Loucy (cell line): ENCODE measurements at regions not wholly inside any gene's neighbourhood (a gene's known extent, or its start where the extent isn't known, plus 50 kb on each side); places are given as distances from the start of the nearest gene placed in this dataset.

Experiments
- H2AFZ ChIP-seq: fragments of 200-600 bp; sonication (generic); 2 replicates; pipeline ENCODE4 v1.6.0; 2016; ENCODE audit warnings: antibody characterized with exemption, mild to moderate bottlenecking, low read length, moderate library complexity
- H3F3A ChIP-seq: fragments of 200-600 bp; 2 replicates; pipeline ENCODE4 v1.6.0; 2016; ENCODE audit warnings: antibody characterized with exemption, low read depth, mild to moderate bottlenecking
- H3K27me3 ChIP-seq: fragments of 200-600 bp; sonication (generic); 2 replicates; pipeline ENCODE4 v1.6.1; 2014; ENCODE audit warnings: low read length, mild to moderate bottlenecking; ENCODE audit not compliant: insufficient read depth, poor library complexity, severe bottlenecking
- H3K36me3 ChIP-seq: fragments of 200-600 bp; sonication (generic); 2 replicates; pipeline ENCODE4 v1.6.1; 2016; ENCODE audit warnings: low read length; ENCODE audit not compliant: insufficient read depth
- H3K4me1 ChIP-seq: fragments of 200-600 bp; sonication (generic); 2 replicates; pipeline ENCODE4 v1.5.1; 2014; ENCODE audit warnings: low read length, mild to moderate bottlenecking; ENCODE audit not compliant: insufficient read depth, poor library complexity, severe bottlenecking
- H3K4me2 ChIP-seq: fragments of 200-600 bp; sonication (generic); 2 replicates; pipeline ENCODE4 v1.6.0; 2014; ENCODE audit warnings: antibody characterized with exemption, low read length, low read depth, mild to moderate bottlenecking; ENCODE audit not compliant: poor library complexity, severe bottlenecking
- H3K4me3 ChIP-seq: fragments of 200-600 bp; sonication (generic); 2 replicates; pipeline ENCODE4 v1.5.1; 2014; ENCODE audit warnings: low read length, mild to moderate bottlenecking, mixed read lengths; ENCODE audit not compliant: poor library complexity, severe bottlenecking
- H3K79me2 ChIP-seq: fragments of 200-600 bp; sonication (generic); 2 replicates; pipeline ENCODE4 v1.6.1; 2014; ENCODE audit warnings: low read length; ENCODE audit not compliant: insufficient read depth
- H3K9ac ChIP-seq: fragments of 200-600 bp; sonication (generic); 2 replicates; pipeline ENCODE4 v1.6.0; 2014; ENCODE audit warnings: mild to moderate bottlenecking, low read depth, low read length, moderate library complexity; ENCODE audit not compliant: poor library complexity, severe bottlenecking
- H3K9me2 ChIP-seq: fragments of 200-600 bp; sonication (generic); replicated peaks from 2 replicates; pipeline ENCODE4 v1.6.1; 2016; ENCODE audit warnings: low read depth, low read length, mixed read lengths
- H3K9me3 ChIP-seq: fragments of 200-600 bp; sonication (generic); 2 replicates; pipeline ENCODE4 v1.6.1; 2014; ENCODE audit warnings: mild to moderate bottlenecking, antibody characterized with exemption, low read length, low read depth; ENCODE audit not compliant: insufficient read depth
- H4K20me1 ChIP-seq: fragments of 200-600 bp; sonication (generic); 2 replicates; pipeline ENCODE4 v1.6.0; 2014; ENCODE audit warnings: antibody characterized with exemption, low read length, mild to moderate bottlenecking; ENCODE audit not compliant: insufficient read depth, poor library complexity, severe bottlenecking
- CTCF ChIP-seq: fragments of 200-600 bp; sonication (generic); conservative IDR thresholded peaks from 2 replicates; pipeline ENCODE4 v1.5.1; 2014; ENCODE audit warnings: mild to moderate bottlenecking, antibody characterized with exemption, low read length
- EZH2phosphoT487 ChIP-seq: fragments of 200-600 bp; IDR thresholded peaks from 2 replicates; pipeline ENCODE4 v1.6.1; 2018; ENCODE audit warnings: antibody characterized with exemption, mild to moderate bottlenecking, moderate library complexity, borderline replicate concordance

DNA sequence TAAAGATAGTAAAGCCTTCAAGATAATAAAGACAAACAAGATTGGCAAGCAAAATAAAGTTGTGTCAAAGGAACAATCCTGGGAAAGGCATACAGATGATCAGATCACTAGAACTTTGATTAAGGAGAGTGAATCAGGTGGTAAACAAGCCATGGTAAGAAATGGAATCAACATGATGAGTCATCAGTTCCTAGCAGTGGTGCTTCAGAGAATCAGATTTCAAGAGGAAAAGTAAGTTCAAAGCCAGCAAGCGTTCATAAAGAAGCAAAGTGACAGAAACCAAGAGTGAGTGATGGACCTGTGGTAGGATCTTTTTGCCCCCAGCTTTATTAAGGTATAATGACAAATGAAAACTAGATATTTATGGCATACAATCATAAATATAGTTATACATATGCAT, 340.4 kb downstream of the TPBG start:
- no peaks in the 10 kb centered on the region for H3K79me2 ChIP-seq
- no peak overlapping the region for H3K9ac ChIP-seq
- H3K4me2 ChIP-seq, result no peak overlapping the region
- H4K20me1 ChIP-seq, result no peaks in the 10 kb centered on the region
- no peaks in the 10 kb centered on the region for H3K9me2 ChIP-seq
- no peaks in the 10 kb centered on the region for H3K9me3 ChIP-seq
- no peak overlapping the region for H2AFZ ChIP-seq
- H3K36me3 ChIP-seq, result no peaks in the 10 kb centered on the region
- TF ChIP-seq EZH2phosphoT487, result no peak
- no peak for TF ChIP-seq CTCF
- no peaks in the 10 kb centered on the region for H3K4me1 ChIP-seq
- no peak overlapping the region for H3K4me3 ChIP-seq
- H3F3A ChIP-seq, result no peaks in the 10 kb centered on the region
- no peaks in the 10 kb centered on the region for H3K27me3 ChIP-seq

DNA sequence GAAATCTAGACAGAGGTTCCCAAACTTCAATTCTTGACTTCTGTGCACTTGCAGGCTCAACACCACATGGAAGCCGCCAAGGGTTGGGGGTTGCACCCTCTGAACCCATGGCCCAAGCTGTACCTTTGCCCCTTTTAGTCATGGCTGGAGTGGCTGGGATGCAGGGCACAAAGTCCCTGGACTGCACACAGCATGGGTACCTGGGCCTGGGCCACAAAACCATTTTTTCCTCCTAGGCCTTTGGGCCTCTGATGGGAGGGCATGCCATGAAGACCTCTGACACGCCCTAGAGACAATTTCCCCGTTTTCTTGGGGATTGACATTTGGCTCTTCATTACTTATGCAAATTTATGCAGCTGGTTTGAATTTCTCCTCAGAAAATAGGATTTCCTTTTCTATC, 342.0 kb downstream of the TPBG start:
- Histone ChIP-seq H3K79me2 (no peaks in the 10 kb centered on the region), H3K9me3 (no peaks in the 10 kb centered on the region), H3K27me3 (no peaks in the 10 kb centered on the region), H3F3A (no peaks in the 10 kb centered on the region), H3K9me2 (no peaks in the 10 kb centered on the region), H4K20me1 (no peaks in the 10 kb centered on the region), H3K36me3 (no peaks in the 10 kb centered on the region), H2AFZ (no peak overlapping the region), H3K4me1 (no peaks in the 10 kb centered on the region), H3K4me3 (no peak overlapping the region), H3K9ac (no peak overlapping the region), H3K4me2 (no peak overlapping the region)
- no peak for TF ChIP-seq CTCF
- TF ChIP-seq EZH2phosphoT487, result no peak

DNA sequence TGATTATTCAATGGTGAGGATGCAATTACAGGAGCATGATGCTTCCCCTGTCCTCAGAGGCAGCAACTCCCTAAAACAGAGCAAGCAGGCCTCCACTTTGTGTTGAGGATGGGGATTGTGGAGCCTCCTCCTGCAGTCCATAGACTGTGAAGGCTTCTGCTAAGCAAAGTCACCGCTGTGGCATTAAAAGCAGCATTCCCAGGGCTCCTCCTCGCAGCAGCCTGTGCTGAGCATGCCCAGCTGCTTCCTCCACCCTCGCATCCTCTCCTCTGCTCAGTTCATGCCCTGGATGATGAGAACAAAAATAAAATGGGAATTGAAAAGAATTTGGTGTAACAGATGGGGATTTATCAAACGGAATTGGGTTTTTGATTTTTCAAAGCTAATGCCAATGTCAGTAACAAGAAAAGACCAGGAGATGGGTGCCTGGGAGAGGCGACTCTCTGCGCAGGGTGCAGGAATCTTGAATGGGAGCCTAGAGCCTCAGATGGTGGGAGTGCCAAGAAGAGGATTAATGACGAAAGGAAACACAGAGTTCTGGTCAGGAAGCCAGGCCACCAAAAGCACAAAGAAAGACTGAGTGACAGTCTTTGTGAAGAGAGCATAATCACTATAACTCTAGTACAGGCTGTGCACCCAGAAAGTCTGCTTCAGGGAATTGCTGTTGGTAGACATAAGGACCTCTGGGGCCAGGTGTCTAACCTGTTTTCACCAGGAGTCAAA, 347.6 kb downstream of the TPBG start:
- H3K27me3 ChIP-seq, result no peaks in the 10 kb centered on the region
- no peak for TF ChIP-seq EZH2phosphoT487
- TF ChIP-seq CTCF, result no peak
- H3K9ac ChIP-seq, result no peak overlapping the region
- H4K20me1 ChIP-seq, result no peaks in the 10 kb centered on the region
- no peaks in the 10 kb centered on the region for H3K36me3 ChIP-seq
- H3K9me3 ChIP-seq, result no peaks in the 10 kb centered on the region
- no peak overlapping the region for H2AFZ ChIP-seq
- no peak overlapping the region for H3K4me3 ChIP-seq
- no peaks in the 10 kb centered on the region for H3K4me1 ChIP-seq
- H3F3A ChIP-seq, result no peaks in the 10 kb centered on the region
- no peaks in the 10 kb centered on the region for H3K9me2 ChIP-seq
- H3K79me2 ChIP-seq, result no peaks in the 10 kb centered on the region
- H3K4me2 ChIP-seq, result no peak overlapping the region
